Lung (tissue), 11 donors: ENCODE measurements at regions not wholly inside any gene's neighbourhood (a gene's known extent, or its start where the extent isn't known, plus 50 kb on each side); places are given as distances from the start of the nearest gene placed in this dataset.

ENCODE experiments used
- ATAC-seq: fragments of 200-7000 bp; cut with Tn5 transposase; one replicate; pipeline ENCODE4 v1.9.1; 2020; ENCODE audit warnings: moderate number of reproducible peaks; ENCODE audit not compliant: insufficient read depth, low FRiP score
- DNase-seq, 3 donors: peaks; one replicate each; pipeline ENCODE4 v3.0.0-alpha.2; 2013 to 2017
- H3K27ac ChIP-seq, 2 donors: one replicate each; pipeline ENCODE4 v1.5.1; 2013; ENCODE audit warnings: mild to moderate bottlenecking in 2 of 2, moderate library complexity in 2 of 2, control low read depth in 1 of 2, inconsistent platforms in 1 of 2, low read depth in 1 of 2, low read length in 1 of 2
- H3K27me3 ChIP-seq, 3 donors: one replicate each; pipeline ENCODE4 v1.5.1; 2013; ENCODE audit warnings: low read length in 2 of 3; ENCODE audit not compliant: control insufficient read depth in 3 of 3, insufficient read depth in 3 of 3
- H3K36me3 ChIP-seq, 4 donors: one replicate each; pipeline ENCODE4 v1.5.1; 2013; ENCODE audit warnings: low read length in 4 of 4, mild to moderate bottlenecking in 1 of 4, moderate library complexity in 1 of 4; ENCODE audit not compliant: control insufficient read depth in 4 of 4, insufficient read depth in 4 of 4
- H3K4me1 ChIP-seq, 5 donors: one replicate each; pipeline ENCODE4 v1.5.1; 2013; ENCODE audit warnings: low read length in 5 of 5, mild to moderate bottlenecking in 2 of 5, moderate library complexity in 1 of 5; ENCODE audit not compliant: control insufficient read depth in 5 of 5, insufficient read depth in 5 of 5
- H3K4me3 ChIP-seq: one replicate; pipeline ENCODE4 v1.5.1; 2013; ENCODE audit warnings: mild to moderate bottlenecking, control low read depth, moderate library complexity
- H3K9ac ChIP-seq, 2 donors: one replicate each; pipeline ENCODE4 v1.5.1; 2013; ENCODE audit warnings: low read length in 2 of 2, control low read depth in 1 of 2; ENCODE audit not compliant: insufficient read depth in 1 of 2
- H3K9me3 ChIP-seq, 4 donors: one replicate each; pipeline ENCODE4 v1.5.1; 2013; ENCODE audit warnings: low read length in 3 of 4, mild to moderate bottlenecking in 1 of 4, moderate library complexity in 1 of 4; ENCODE audit not compliant: control insufficient read depth in 4 of 4, insufficient read depth in 3 of 4
- WGBS, 2 donors: extraction: QIAGEN DNeasy Blood & Tissue Kit; methylation state at CpG; one replicate each; pipeline ENCODE4 v1.1.7; 2013; 5-methylcytosine and 5-hydroxymethylcytosine counted together
- TF ChIP-seq, protein P1 (sequence below): IDR thresholded peaks from 2 replicates; pipeline ENCODE4 v1.5.1; 2012; ENCODE audit warnings: mild to moderate bottlenecking; ENCODE audit errors: control extremely low read depth, extremely low read depth
- donor health status: control.
- donor health status: control.
- donor health status: Bipolar disorder and iron deficiency.
- donor health status: healthy.
- donor health status: DM: yes; HTN: yes; CAD: no.

DNA sequence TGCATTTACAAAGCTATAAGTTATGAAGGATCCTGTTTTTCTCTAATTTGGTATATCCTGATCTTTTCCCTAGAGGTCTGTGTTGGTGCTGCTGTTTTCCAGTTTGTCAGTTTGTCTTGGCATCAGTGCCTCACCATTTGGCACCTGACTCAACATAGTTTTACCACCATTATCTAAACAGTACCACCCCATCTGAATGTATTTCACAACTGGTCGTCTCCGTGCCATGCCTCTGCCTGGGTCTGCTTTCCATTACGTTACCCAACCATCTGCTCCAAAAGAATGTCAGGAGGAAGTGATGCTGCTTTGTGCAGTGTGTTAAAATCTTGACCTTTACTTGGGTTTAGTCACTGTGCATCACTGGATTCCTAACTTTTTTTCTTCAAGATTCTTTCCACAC is 129.3 kb upstream of the RASSF8 start:
- WGBS, 2 donors = 31 to 39% methylated on average over 3 of the region's 3 CpGs
- DNase-seq (peak in 1 of 3 donors; percentile 7), ATAC-seq (peak; percentile 41)
- H3K4me1 ChIP-seq = peaks cover 0 to 12% (median 0%) of the 10 kb centered on the region in 5 donors
- H3K9me3 ChIP-seq = no peaks in the 10 kb centered on the region
- H3K27ac ChIP-seq = no peak overlapping the region
- no peaks in the 10 kb centered on the region for H3K27me3 ChIP-seq
- TF ChIP-seq, protein P1, sequence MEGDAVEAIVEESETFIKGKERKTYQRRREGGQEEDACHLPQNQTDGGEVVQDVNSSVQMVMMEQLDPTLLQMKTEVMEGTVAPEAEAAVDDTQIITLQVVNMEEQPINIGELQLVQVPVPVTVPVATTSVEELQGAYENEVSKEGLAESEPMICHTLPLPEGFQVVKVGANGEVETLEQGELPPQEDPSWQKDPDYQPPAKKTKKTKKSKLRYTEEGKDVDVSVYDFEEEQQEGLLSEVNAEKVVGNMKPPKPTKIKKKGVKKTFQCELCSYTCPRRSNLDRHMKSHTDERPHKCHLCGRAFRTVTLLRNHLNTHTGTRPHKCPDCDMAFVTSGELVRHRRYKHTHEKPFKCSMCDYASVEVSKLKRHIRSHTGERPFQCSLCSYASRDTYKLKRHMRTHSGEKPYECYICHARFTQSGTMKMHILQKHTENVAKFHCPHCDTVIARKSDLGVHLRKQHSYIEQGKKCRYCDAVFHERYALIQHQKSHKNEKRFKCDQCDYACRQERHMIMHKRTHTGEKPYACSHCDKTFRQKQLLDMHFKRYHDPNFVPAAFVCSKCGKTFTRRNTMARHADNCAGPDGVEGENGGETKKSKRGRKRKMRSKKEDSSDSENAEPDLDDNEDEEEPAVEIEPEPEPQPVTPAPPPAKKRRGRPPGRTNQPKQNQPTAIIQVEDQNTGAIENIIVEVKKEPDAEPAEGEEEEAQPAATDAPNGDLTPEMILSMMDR = no peak
- no peak overlapping the region for H3K4me3 ChIP-seq
- H3K36me3 ChIP-seq = no peaks in the 10 kb centered on the region
- H3K9ac ChIP-seq = no peak overlapping the region

DNA sequence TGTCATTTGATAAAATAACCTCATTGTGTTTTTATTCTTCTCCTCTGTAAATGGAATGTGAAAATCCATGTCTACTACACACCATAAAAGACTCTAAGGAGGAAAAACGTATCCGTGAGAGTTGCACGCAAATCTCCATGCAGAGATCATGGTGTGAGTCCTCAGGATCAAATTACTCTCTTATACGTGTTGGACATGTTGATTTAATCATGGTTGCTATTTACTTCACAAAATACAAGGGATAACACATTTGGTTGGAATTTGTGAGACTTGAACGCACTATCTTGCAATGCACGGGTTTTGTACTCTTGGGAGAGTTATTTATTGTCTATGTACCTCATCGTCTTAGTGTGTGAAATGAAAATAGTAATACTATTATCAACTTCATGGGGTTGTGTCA is 128.0 kb upstream of the RASSF8 start:
- no peak for DNase-seq
- TF ChIP-seq, protein P1 = no peak
- WGBS, 2 donors = 85 to 91% methylated on average over 7 of the region's 7 CpGs

DNA sequence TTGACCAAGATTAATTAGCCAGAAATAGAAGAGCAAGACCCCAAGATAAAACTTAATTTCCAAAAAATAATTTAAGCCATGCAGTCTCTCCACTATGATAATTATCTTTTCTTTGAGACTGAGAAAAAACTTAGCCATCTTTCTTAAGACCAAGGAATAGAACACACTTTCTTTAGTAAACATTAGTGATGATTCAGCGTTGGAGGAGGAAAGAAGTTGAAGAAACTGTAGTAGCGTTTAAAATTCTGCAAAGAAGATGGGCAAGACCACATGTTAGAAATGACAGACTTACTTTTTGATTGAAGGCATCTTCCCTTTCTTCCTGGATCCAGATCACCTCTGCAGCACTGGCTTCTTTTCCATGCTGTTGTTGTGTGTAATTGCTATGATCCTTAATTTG is 124.8 kb upstream of the RASSF8 start:
- TF ChIP-seq, protein P1 = no peak

More for the DNA sequence above, 128.0 kb upstream of the RASSF8 start:
- Histone ChIP-seq H3K36me3 (no peaks in the 10 kb centered on the region), H3K9ac (no peak overlapping the region), H3K4me3 (no peak overlapping the region), H3K9me3 (no peaks in the 10 kb centered on the region), H3K4me1 (peaks cover 0 to 5% (median 0%) of the 10 kb centered on the region in 5 donors), H3K27ac (no peak overlapping the region), H3K27me3 (no peaks in the 10 kb centered on the region)
- no peak for ATAC-seq

DNA sequence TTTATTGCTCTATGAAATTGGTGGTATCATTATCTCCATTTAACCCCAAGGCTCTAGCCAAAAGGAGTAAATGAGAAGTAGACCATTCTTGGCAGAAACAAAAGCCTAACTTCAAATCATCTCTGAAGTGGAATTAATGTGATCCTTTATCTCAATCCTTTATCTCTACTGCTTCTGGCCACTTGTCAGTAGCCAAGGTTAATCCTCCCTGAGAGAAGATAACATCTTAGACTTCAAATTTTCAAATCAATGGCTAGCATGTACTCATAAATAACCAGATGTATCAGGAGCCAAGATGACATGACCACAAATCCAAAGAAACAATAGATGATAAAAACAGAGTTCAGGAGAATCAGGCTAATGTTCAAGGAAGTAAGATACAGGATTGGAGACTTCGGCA is 123.1 kb upstream of the RASSF8 start:
- no peak overlapping the region for H3K9ac ChIP-seq
- H3K27ac ChIP-seq = no peak overlapping the region
- no peak for ATAC-seq
- no peaks in the 10 kb centered on the region for H3K27me3 ChIP-seq
- H3K4me3 ChIP-seq = no peak overlapping the region
- 92 to 97% methylated on average over 1 of the region's 1 CpG for WGBS, 2 donors
- TF ChIP-seq, protein P1 = no peak
- no peaks in the 10 kb centered on the region for H3K36me3 ChIP-seq
- no peaks in the 10 kb centered on the region for H3K9me3 ChIP-seq
- no peak for DNase-seq
- H3K4me1 ChIP-seq = no peaks in the 10 kb centered on the region

More for the DNA sequence above, 124.8 kb upstream of the RASSF8 start:
- H3K4me3 ChIP-seq = no peak overlapping the region
- H3K27me3 ChIP-seq = no peaks in the 10 kb centered on the region
- peaks cover 0 to 2% (median 0%) of the 10 kb centered on the region in 5 donors for H3K4me1 ChIP-seq
- no peak overlapping the region for H3K9ac ChIP-seq
- no peaks in the 10 kb centered on the region for H3K9me3 ChIP-seq
- no peak overlapping the region for H3K27ac ChIP-seq
- H3K36me3 ChIP-seq = no peaks in the 10 kb centered on the region
- no peak for DNase-seq
- ATAC-seq = no peak
- 57 to 83% methylated on average over 2 of the region's 2 CpGs for WGBS, 2 donors
